ENCODE measurements at regions not wholly inside any gene's neighbourhood (a gene's known extent, or its start where the extent isn't known, plus 50 kb on each side); places are given as distances from the start of the nearest gene placed in this dataset.

GRCh38 chr16:5891296-5891695 is 793.7 kb upstream of the EEF2KMT start:
- TF ChIP-seq CTCF (IDR thresholded peaks at IDR 0.05 in 4 of 5, conservative IDR thresholded peaks at IDR 0.05 in 1 of 5) = no peak
- TF ChIP-seq POLR2A (IDR thresholded peaks at IDR 0.05) = no peak
